ENCODE measurements at regions not wholly inside any gene's neighbourhood (a gene's known extent, or its start where the extent isn't known, plus 50 kb on each side); places are given as distances from the start of the nearest gene placed in this dataset.

- DNase-seq = peak; percentile 8
Measured at GRCh38 chr6:170053966-170054661, 236.8 kb downstream of the DLL1 start.

- DNase-seq = peak; percentile 17
Measured at GRCh38 chr6:170052991-170053821, 237.7 kb downstream of the DLL1 start.

DNA sequence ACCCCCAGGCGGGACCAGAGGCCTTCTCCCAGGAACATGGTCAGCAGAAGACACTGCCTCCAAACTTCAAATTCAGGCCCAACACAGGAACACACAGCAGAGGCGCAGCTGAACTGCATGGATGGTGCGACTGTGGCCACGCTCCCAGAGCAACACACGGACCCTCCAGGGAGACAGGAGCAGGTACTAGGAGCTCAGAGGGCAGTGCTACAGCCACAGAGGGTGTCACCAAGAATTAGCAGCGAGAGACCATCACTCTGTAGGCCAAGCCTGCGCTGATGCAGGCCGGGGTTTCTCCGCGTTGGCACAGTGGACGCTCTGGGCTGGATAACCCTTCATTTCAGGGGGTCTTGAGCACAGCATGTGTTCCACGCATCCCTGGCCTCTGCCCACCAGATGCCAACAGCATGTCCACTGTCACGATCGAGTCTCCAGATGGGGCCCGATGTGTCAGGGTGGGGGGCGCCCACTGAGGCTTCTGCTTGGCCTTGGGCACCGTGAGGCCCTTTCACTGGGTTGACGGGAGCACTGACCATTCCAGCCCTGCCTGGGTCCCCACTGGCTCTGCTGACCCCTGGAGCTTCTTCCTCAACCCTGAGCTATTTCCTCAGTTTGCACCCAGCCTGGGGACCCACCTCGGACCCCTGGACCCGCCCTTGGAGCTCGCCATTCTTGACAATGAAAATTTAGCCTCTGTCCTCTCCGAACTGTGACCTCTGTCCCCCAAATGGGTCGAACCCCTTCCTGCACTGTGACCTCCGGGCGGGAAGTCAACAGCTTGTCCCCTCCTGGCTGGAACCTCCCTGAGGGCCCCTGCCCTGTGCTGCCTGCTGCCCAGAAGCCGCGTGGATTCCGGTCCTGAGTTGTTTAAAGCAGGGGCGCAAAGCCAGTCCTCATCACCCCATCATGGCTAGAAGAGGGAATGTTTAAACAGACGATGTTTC, 239.4 kb downstream of the DLL1 start:
- peak; percentile 14 for DNase-seq

DNA sequence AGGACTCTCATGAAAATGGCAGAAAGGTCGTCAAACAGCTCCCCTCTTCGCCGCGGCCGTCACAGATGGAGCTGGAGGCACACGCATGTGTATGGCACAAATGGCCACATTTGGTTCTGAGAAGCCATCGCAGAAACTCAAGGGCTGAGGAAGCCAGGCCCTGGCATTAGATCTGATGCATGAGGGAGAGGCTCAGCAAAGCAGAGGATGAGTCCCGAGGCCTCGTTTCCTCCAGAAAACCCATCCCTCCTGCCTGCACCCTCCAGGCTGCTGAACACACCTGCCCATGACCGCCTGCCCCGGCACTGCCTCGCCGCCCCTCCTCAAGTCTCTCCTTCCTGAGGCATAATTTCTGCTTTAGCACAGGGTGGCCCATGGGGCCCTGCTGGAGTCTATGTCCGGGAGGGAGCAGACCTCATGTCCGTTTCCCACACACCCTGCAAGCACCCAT, 240.3 kb downstream of the DLL1 start:
- DNase-seq = peak; percentile 4

DNA sequence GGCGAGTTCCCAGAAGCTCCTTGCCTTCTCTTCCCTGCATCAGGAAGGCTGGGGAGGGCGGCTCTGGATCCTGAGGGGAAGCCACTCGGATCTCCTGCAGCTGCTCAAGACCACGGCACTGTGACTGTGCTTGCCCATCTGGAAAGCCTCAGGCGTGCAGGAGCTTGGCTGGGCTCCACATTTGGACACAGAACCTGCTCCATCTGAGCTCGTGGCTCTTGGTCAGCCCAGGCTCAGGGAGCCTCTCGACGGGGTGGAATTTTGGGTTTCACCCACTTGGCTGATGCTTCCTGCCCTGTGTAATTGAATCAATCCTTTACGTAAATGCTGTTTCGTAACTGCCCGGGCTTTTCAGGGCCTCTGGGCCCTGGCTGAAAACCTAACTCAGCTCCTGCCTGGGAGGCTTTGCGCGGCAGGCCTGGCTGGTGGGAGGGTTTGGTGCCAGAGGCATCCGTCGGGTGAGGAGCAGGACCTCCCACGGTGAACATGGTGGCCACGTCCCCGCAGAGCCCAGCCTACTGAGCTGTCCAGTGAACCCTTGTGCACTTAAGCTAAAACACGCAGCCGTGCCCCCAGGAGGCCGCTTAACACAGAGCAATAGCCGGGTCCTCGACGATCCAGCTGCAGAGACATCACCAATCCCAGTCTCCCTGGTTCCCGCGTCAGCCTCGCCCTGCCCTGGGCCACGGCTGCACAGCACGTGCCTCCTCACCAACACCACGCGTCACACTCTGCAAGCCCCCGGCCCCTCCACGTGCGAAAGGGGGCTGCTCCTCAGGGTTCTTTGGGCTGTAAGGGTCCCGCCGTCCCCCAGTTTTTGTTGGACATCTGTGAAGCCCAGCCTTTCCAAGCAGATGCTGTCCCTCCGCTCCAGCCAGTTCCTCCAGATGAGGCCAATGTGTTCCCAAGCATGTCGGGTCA, 241.0 kb downstream of the DLL1 start:
- peak; percentile 84 for DNase-seq

GRCh38 chr6:170048615-170049256, 242.1 kb downstream of the DLL1 start:
- peak; percentile 37 for DNase-seq

DNA sequence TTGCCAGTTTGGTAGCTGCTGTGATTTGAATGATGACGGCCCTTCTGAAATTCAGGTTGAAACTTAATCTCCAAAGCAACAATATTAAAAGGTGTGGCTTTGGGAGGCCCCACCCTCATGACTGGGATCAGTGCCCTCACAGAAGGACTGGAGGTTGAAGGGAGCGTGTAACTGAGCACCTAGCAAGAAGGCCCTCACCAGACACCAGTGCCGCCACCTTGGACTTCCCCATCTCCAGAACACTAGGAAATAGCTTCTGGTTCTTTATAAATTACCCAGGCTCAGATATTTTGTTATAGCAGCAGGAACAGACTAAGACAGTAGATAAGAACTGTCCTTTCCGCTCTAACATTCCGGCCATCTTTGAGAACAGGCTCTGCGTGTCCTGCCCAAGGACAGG, 243.1 kb downstream of the DLL1 start:
- DNase-seq = peak; percentile 25

DNA sequence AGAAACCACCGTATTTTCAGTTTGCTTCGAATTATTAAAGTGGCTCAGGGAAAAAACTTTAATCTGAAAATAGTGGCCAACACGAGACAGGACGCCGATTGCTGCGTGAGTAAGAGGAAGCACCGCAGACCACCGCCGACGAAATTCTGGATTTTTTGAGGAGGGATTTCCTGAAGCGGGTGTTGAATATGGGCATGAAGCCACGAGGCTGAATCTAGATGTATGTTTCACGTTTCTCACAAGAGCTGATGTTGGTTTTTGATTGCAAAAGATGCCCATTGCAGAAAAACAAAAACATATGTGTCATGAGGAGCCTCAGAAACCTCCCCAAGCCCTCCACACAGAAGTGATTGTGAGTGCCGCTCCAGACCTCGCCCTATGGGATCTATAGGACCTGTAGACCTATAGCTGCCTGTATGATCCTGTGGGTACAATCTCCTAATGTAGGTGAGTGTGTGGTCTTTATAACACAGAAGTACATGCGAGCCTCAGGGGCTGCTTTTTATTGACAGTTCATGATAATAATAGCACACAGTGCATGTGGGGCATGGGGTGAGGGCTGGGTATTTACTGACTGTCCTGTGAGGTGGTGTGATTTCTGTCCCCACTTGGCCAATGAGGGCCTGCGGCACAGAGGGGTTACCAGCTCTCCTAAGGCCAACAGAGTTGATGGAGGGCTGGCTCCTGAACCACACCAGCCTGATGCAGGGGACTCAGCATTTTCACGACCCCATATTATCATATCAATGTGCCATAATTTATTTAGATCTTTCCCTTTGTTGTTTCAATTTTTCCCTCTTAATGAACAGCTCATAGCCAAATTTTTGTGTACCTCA, 243.9 kb downstream of the DLL1 start:
- DNase-seq = peak; percentile 37

- peak; percentile 3 for DNase-seq
Measured at GRCh38 chr6:170045981-170046667, 244.8 kb downstream of the DLL1 start.

- DNase-seq = no peak
Measured at GRCh38 chr6:170045563-170045960, 245.3 kb downstream of the DLL1 start.

DNA sequence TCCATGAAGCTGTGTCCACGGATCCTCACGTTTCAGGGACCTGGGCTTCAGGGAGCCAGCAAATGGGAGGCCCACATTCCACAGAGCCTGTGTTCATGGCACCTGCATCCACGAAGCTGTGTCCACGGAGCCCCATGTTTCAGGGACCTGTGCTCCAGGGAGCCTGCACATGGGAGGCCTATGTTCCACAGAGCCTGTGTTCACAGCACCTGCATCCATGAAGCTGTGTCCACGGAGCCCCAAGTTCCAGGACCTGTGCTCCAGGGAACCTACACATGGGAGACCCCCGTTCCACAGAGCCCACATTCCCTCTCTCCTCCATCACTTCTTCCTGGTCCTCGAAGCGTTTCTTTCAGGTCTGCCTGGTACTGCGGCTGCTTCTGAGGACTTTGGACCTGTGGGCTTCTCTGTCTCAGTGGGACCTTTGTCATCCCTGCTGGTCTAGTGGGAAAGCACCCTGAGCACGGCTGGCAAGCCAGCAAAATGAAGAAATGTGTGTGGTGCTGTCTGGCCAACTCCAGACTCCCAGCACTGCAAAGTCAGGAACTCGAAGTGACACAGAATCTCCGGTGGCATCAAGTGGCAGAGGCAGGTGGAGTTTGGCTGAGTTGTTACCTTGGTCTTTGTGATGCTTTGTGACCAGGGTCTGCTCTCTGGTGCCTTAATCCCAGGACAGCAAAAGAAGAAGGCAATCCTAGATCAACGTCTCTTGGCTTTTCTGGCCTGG, 245.9 kb downstream of the DLL1 start:
- DNase-seq = no peak

DNA sequence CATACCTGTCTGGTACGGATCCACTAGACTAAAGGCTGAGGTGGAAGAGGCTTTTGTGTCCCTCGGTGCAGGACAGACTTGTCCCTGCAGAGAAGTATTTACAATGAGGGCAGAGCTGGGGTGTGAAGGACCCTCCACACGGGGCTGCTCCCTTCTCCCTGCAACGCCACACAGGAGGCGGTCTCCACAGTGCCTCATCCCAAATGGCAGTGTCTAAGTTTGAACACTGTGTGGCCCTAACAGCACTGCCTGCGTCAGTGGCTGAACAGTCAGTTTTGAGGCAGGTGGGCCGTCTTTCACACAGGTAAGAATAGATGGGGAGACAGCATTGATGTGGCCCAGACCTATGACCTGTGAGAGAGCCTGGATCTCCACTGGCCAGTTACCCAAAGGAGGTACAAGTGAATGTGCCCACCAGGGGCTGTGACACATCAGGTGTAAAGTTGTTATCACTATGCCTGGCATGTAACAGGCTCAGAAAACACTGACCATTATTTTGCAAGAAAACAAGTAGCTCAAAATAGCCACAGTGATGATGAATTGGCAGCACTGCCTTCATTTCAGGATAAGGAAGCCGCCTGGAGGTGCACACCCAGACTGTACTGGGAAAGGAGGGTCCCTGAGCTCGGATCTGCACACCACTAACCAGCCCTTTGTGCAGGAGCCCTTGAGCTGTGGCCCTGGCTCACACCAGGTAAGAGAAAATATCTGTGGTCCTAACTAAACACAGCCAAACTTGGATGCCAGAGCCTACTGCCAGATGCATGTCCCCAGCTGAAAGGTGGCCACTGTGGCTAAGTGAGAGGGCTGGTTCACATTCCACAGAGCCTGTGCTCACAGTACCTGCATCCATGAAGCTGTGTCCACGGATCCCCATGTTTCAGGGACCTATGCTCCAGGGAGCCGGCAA, 246.7 kb downstream of the DLL1 start:
- no peak for DNase-seq

DNA sequence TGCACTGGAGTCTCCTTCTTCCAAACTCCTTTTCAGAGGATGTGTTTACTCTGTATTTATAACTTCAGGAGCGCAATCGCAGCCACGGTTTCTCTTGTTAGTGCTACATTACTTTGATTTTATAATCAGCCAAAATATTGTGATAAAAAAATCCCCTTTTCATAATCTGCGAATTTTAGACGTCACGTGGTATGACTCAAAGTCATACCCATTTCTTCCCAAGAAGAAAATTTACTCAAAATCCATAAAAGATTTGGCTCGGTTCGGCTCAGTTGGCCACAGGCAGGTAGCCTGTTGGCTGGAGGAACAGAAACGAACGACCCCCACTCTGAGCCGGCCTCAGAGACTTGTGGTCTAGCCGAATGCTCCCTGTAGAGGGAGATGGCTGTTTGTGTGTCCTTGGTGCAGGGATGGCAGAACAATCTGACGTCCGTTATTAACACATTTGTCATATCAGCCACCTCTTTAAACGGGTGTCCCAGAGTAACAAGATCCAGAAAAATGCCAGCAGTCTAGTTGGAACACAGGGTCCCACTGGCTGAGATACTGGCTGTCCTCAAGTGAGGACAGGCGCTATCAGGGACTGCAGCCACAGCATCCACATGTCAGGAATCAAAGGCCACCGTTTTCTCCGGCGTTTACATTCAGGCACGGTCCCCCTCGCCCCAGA, 247.6 kb downstream of the DLL1 start:
- DNase-seq = no peak

DNA sequence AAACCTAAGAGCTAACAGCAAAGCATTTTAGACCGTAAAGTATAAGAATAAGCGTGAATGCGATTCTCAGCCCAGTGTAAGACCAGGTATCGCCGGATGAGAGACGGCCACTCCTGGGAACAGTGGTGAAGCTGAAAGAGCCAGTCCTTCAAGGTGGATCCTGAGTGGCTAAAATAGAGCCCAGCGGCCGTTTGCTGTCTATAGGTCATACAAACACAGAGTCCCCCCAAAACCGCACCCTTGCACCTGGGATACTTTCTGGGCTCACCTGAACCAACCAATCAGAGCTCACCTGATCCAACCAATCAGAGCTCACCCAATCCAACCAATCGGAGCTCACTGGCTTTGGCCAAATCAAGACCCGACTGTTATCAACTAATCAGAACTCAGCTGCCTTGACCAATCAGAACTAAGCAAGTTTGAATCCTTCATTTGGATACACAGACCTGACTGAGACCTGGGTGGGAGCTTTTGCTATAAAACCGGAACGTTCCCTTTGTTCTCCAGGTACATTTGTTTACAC, 248.2 kb downstream of the DLL1 start:
- no peak for DNase-seq

GRCh38 chr6:170042123-170042522, 248.8 kb downstream of the DLL1 start:
- no peak for DNase-seq

DNA sequence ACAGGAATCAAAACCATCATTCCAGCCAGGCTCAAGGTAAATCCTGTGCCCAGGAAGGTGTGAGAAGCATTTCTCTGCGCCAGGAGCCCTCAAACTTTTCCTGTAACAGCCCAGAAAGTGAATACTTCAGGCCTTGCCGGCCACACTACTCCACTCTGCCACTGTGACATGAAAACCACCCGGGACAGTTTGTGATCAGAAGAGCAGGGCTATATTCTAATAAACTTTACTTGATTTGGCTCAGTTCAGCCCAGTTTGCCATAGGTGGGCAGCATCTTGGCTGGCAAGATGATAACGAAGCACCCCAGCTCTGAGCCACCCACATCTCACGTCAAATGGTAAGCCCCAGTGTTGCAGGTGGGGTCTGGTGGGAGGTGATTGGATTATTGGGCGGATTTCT, 249.4 kb downstream of the DLL1 start:
- DNase-seq = no peak

- no peak for DNase-seq
Measured at GRCh38 chr6:170040906-170041305, 250.0 kb downstream of the DLL1 start.

All from left hindlimb (tissue), 1 donor.